HT-29 (cell line): ENCODE measurements at regions not wholly inside any gene's neighbourhood (a gene's known extent, or its start where the extent isn't known, plus 50 kb on each side); places are given as distances from the start of the nearest gene placed in this dataset.
A peak's percentile ranks its signal among the peaks of the same experiment; 100 is the strongest.
"Not testable (repeated sequence)": the region's sequence is repeated elsewhere in the genome, so short reads cannot be mapped to it uniquely, and the experiment has no call there.

Experiments used
- DNase-seq: peaks from one replicate; pipeline ENCODE4 v3.0.0-alpha.2; 2015; ENCODE audit warnings: low spot score

DNA sequence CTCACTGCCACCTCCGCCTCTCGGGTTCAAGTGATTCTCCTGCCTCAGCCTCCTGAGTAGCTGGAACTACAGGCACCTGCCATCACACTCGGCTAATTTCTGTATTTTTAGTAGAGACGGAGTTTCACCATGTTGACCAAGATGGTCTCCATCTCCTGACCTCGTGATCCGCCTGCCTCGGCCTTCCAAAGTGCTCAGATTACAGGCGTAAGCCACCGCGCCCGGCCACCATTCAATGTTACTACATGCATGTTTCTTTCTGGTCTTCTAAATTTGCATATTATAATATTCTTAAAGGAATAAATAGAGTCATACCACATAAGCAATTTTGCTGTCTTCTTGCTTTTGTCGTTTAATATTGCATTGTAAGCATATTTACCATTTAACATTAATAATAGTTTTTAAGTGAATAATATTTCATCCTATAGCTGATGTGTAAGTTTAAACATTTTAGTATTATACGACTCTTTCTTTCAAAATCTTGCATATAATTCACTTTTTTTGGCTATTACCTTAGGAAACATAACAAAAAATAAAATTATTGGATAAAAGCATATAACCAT is 1270.4 kb downstream of the ADGRL3 start:
- DNase-seq, result no peak

DNA sequence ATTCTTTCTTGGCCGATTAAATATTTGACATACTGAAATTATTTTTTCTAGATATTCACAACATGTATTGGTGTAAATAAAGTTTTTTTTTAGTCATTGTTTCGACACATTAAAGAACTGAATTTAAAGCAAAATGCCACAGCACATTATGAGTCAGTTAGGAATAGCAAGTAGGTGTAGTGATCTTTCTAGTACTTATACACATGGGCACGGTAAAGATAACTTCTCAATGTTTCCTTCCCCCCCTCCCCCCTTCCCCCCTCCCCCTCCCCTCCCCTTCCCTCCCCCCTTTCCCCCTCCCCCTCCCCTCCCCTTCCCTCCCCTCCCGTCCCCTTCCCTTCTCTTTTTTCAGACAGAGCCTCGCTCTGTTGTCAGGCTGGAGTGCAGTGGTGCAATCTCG is 1269.9 kb downstream of the ADGRL3 start:
- DNase-seq, result no peak

DNA sequence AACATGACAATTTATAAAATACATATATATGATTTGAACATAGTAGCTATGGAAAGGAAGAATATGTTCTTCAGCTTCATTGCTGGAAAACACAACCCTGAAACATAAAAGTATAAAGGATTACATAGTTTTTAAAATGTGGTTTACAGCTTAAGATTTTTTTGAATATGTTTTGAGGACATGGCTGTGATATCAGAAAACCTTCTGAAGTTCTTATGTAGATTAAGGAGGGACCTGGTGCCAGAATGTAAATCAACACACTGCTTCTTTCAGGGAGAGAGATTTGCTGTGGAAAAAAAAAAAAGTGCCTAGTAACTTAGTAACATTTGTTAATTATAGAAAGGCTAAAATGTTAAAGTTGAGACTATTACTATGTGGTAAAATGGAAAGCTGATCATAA is 1261.8 kb downstream of the ADGRL3 start:
- DNase-seq, result no peak

DNA sequence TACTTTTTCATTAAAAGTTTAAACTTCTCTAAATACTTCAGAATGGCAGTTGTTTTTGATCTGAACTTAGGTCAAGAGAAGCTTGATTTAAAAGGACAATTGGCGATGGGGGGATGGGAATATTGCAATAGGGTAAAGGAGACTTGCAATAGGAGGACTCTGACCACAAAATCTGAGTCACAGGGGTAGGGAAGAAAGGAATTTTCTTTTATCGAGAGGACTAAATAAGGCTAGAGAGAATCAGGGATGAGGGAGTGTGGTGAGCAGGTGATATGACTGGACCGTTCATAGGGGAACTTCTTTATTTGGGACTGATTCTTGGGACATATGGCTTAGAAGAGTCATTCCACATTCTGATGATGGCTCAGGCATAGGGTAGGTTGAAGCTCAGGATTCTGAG is 1260.2 kb downstream of the ADGRL3 start:
- DNase-seq, result peak; percentile 31

DNA sequence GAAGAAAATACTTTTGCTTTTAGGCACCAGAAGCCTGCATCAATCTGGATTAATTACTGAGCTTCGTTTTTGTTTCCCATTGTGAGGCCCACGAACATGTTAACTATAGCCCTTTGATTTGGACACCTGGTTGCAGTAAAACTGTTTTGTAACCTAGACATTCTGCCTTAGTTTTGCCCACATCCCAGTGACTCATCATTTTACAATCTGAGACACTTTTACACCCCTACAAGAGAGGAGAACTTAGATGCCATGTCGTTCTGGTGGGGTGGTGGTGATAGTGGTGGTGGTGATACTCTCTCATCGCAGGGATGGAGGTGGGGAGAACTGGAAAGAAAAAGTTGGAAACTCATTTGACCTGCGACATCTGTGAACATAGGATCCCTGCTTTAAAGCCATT is 1257.2 kb downstream of the ADGRL3 start:
- DNase-seq, result peak; percentile 18

DNA sequence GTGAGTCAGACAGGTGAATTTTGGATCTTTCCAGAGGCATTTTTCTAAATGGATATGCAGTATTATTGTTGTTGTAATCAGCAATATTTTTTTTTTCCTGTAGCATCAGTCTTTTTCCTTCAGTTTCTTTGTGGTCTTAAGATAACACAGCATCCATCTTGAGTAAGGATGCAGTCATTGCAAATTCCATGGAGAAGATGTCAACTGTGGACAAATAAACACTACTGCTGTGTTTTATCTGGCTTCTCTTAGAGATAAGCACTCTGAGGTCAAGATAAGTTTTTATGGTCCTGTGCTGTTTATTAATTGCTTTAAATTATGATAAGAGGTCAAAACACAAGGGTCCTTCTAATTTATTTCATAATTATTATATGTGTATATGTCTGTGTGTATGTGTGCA is 1255.7 kb downstream of the ADGRL3 start:
- no peak for DNase-seq

DNA sequence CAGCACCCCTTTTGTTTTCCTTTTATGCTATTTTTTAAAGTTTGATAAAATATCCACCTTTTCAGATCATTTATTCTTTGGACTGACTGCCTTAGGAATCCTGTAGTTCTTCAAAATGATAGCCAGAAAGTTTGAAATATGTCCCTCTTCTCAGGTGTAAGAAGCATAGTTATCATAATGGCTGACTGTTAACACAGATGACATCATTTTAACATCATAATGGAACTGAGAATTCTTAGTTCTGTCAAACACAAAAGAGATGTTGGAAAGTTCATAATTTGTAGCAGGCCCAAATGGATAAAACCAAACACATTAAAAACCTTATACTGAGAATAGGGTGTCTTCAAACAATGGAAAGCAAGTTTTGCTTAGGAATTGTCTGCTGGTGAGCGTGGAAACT is 1254.4 kb downstream of the ADGRL3 start:
- DNase-seq, result no peak

DNA sequence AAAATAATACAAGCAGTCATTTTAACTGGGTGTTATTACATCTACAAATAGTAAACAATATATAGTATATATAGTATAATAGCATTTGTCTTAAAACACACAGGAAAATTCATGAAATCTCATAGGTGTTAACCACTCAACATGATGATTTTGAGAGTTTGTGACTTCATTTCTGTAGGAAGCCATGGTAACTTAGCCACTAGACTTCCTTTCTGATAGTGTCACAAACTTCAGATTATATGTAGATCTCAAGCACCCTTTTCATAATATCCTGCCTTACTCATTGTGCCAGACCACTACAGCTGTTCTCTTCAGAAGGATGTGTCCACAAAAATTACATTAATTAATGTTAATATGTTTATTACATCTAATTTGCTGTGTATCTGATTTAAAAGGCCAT is 1250.6 kb downstream of the ADGRL3 start:
- DNase-seq, result no peak

DNA sequence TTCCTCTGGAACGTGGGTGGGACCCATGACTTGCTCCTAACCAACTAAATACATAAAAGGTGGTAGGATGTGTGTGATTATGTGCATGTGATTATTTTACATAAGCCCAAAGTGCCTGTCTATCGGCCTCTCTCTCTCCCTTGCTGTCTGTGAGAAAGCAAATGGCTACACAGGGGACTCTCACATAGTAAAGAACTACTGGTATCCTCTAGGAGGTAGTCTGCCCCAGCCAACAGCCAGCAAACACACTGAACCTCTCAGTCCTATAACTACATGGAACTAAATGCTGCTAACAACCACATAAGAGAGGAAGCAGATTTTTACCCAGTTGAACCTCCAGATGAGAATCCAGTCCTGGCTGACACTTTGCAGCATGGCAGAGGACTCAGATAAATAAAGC is 1249.4 kb downstream of the ADGRL3 start:
- DNase-seq, result no peak

DNA sequence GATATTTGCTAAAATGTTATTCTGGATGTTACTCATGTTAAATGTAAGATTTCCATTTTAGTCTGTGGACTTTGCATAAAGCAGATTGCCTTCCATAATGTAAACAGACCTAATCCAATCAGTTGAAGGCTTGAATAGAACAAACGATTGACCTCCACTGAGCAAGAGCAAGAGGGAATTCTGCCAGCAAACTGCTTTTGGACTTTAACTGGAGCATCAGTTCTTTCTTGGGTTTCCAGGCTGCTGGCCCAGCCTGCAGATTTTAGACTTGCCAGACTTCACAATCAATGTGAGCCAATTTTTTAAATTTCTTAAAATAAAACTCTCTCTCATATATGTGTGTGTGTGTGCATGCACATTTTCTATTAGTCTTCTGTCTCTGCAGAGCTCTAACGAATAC is 1248.8 kb downstream of the ADGRL3 start:
- DNase-seq, result no peak

DNA sequence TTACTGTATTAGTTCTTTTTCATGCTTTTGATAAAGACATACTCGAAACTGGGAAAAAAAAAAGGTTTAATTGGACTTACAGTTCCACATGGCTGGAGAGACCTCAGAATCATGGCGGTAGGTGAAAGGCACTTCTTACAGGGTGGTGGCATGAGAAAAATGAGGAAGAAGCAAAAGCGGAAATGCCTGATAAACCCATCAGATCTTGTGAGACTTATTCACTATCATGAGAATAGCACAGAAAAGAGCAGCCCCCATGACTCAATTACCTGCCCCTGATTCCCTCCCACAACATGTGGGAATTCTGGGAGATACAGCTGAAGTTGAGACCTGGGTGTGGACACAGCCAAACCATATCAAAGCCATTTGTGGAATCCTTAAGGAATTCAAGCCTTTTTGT is 1238.9 kb downstream of the ADGRL3 start:
- no peak for DNase-seq

DNA sequence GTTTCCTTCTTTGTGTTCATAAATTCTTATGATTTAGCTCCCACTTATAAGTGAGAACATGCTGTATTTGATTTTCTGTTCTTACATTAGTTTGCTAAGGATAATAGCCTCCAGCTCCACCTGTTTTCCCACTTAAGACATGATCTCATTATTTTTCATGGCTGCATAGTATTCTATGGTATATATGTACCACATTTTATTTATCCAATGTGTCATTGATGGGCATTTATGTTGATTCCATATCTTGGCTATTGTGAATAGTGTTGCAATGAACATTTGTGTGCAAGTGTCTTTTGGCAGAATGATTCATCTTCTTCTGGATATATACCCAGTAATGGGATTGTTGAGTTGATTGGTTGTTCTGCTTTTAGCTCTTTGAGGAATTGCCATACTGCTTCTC is 1234.8 kb downstream of the ADGRL3 start:
- no peak for DNase-seq

DNA sequence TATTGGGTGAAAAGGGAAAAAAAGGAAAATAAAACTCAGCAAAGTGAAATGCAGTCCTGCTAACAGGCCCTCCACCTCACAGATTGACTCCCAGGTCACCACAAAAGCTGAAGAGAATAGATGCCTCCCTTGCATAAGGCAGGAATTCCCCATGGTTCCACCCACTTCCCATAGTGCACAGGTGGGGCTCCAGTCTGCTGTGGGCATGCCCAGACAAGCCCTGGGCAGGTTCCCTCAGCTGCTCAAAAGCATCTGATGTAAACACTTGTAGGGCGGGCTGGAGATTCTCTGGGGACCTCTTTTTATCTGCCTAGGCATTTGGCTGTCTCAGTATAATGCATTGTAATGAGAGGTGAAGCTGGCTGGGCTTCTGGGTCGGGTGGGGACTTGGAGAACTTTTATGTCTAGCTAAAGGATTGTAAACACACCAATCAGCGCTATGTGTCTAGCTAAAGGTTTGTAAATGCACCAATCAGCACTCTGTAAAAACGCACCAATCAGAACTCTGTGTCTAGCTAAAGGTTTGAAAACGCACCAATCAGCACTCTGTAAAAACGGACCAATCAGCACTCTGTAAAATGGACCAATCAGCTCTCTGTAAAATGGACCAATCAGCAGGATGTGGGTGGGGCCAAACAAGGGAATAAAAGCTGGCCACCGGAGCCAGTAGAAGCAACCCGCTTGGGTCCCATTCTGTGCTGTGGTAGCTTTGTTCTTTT is 1231.5 kb downstream of the ADGRL3 start:
- not testable (repeated sequence) for DNase-seq

DNA sequence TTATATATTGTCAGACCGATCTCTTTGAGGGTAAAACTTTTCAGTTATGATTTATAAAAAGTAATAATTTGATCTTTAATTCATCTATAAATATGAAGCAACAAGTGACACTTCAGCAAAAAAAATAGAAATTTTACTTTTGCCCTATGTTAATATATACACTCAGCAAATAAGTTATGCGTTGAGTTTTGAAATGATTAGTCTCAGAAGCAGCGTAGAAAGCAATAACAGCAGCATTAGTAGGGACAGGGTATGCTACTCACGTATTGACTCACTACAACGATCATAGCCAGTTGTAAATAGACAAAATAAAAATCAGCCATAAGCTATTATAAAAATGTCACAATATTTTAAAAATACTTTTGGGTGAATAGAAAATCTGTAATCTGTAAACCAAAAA is 1229.2 kb downstream of the ADGRL3 start:
- no peak for DNase-seq

DNA sequence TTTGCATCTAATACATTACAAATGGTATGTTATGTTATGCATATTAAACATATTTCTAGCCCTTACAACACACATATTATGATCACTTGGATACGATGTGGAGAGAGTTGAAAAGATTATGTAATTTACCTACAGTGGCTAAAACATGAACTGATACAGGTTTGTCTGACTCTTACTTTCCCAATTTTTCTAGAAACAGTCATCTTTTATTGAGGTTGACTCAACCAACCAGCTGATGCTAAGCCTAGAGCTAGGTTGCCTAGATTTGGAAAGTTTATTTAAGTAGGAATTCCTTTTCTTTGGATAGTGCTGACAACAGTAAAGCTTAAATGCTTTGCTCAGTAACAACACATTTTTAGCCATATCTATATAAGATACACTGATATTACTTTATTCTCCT is 1215.1 kb downstream of the ADGRL3 start:
- DNase-seq, result no peak

DNA sequence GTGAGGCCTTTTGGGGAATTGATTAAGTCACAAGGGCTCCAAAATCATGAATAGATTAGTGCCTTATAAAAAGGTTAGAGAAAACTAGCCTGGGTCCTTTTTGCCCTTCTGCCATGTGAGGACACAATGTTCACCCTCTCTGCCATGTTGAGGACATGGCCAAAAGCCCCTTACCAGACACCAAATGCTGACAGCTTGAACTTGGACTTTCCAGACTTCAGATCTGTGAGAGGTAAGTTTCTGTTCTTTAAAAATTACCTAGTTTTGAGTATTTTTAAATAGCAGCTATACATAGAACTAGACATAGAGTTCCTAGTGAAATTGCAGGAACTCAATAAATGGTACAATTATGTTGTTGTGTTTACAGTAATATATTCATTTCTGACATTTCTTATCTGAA is 1214.4 kb downstream of the ADGRL3 start:
- no peak for DNase-seq

DNA sequence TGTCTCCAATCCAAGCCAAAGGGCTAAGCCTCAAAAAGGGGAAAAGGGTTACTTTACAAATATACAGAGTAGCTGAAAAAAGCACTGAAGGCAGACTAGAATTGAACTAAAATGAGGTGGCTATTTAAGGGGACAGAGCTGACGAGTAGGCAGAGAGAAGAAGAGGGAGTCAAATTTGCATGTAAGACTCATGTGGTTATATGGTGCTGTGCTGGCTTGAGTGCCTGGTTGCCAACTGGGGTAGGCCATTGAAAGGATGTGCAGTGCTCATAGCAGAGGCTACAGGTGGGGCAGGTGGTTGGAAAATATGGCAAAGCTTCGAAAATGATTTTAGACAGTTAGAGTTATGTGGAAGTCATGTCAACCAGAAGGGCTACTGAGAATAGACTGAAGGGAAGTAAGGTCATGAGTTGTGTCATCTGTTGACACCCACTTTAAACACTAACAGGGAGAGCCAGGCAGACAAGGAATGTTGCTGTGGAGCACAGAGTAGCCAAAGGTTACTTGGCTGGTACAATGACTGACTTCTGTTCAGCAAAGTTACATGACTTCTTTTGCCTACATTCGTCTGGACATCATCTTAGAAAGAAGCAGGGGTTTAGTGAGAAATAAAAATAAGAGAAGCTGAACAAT is 1210.4 kb downstream of the ADGRL3 start:
- no peak for DNase-seq

DNA sequence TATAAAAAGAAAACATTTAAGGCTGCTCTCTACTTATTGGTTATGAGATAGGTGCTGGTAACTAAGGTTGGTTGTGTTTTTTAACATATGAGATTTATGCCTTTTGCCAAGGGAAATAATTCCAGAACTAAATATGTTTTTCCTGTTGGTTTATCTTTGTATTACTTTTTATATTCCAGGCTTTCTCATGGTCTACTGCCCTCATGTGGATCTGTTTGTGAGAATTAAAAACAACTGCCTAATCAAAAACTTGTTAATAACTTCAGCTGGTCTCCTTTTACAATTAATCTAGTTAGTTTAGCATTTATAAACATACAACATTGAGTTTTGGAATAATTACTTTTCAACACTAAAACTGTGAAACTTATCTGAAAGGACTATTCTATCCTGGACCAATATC is 1208.3 kb downstream of the ADGRL3 start:
- DNase-seq, result peak; percentile 5

DNA sequence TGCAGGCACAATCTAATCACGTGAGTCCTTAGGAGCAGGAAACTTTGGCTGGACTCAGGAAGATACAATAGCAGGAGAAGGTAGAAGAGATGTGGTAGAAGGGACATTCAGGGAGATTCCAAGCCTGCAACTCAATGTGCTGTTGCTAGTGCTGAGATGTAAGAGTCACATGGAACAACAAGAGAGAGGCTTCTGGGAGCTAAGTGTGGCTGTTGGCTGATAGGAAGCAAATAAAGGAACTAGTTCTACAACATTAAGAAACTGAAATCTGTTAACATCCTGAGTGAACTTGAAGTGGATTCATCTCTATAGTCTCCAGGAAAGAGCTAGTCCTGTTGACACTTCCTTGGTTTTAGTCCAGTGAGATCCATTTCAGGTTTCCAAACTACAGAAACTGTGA is 1207.4 kb downstream of the ADGRL3 start:
- no peak for DNase-seq

DNA sequence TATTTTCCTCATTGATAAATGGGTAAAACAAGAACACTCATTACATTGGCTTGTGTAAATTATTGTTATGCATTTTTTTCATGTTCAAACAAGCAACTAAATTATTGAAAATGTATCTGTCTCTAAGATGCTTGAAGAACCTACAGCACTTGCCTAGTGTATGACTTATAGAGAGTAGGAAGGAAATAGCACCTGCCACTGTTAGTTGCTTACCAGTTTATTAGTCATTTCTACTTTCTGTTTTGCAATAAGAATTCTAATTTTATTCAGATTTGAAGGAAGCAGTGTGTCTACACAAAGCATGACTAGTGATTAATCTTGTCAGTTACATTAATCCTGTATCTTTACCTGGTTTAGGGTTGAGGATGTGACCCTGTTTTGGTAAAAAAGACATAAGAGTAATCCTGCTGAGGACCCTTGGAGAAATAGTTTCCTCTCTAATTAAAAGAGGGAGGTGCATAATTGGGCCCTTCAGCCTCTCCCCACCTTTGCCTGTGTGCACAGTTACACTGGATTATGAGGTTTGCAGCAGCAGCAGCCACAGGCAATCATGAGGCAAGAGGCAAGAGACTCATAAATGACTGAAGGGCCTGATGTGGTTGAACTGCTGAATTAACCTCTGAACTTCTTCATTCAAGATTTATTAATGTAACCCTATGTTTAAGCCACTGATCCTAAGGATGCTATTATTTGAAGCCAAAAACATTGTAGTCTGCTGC is 1202.1 kb downstream of the ADGRL3 start:
- DNase-seq, result no peak

DNA sequence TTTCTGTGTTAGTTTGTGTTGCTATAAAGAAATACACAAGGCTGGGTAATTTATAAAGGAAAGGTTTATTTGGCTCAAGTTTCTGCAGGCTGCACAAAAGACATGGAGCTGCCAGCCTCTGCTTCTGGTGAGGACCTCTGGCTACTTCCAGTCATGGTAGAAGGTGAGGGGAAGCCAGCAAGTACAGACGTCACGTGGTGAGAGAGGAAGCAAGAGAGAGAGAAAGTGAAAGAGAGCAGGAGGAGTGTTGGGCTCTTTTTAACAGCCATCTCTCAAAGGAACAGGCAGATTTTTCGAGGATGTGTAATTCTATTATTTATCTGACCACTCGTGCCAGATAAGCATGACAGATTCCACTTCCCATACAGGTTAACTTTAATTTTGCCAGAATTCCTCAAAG is 1199.1 kb downstream of the ADGRL3 start:
- DNase-seq, result no peak

DNA sequence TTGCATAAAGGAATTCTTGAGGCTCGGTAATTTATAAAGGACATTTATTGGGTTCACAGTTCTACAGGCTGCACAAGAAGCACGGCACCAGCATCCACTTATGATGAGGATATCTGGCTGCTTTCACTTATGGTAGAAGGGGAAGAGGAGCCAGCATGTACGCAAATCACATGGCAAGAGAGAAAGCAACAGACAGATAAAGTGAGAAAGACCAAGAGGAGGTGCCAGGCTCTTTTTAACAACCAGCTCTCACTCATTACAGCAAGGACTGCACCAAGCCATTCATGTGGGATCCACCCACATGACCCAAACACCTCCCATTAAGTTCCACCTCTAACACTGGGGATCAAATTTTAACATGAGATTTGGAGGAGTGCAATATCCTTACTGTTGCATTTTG is 1198.2 kb downstream of the ADGRL3 start:
- DNase-seq, result no peak

DNA sequence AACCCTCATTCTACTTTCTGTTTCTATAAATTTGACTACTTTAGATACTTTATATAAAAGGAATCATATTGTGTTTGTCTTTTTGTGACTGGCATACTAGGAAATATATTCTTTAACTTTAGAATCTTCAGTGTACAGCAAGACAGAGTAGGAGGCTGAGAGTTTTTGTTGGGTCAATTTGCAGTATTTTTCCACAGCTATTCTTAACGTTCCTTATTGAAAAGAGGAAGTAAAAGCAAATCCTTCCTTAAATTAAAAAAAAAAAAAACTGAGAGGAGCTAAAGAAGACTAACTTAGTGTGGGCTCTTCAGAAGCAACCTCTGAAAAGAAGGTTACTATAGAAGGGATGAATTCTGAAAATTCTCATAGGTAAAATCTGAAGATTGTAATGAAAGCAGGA is 1194.6 kb downstream of the ADGRL3 start:
- DNase-seq, result no peak
